ENCODE measurements at regions not wholly inside any gene's neighbourhood (a gene's known extent, or its start where the extent isn't known, plus 50 kb on each side); places are given as distances from the start of the nearest gene placed in this dataset.
A peak's percentile ranks its signal among the peaks of the same experiment; 100 is the strongest.

DNA sequence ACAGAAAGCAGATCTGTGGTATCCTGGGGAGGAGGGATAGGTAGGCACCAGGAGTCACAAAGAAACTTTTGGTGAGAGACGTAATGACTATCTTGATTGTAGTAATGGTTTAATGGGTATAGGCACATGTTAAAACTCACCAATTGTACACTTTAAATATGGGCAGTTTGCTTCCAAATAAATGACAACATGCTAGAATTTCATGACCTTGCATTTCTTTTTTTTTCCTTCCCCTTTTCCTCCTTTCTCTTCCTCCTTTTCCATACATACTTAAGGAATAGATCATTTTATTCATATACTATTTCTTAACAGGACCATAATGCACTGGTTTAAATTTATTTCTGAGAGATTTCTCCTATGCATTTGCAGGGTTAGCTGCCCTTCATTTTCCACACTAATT, 341.8 kb downstream of the TMEM182 start:
- no peak for DNase-seq

- DNase-seq: no peak
Observed at GRCh38 chr2:103119352-103119751, 357.5 kb downstream of the TMEM182 start.

DNA sequence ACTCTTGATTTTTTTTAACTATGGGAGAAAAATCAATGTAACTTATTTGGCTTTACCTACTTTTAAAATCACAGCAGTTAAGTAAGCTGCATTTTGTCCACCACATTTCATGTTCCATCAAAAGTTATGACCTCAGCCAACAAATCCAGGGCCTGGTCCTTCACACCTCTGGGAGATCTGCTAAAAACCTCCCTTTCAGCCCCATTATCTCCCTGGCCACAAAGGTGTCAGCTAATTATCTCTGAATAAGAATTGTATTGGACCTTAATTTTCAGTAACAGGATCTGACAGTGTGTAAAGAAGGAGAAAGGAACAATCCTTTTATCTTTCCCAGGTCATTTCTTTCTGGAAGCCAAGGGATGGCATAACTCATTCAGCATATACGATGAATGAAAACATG, 359.3 kb downstream of the TMEM182 start:
- no peak for DNase-seq

- no peak for DNase-seq
Observed at GRCh38 chr2:103123516-103123915, 361.7 kb downstream of the TMEM182 start.

DNA sequence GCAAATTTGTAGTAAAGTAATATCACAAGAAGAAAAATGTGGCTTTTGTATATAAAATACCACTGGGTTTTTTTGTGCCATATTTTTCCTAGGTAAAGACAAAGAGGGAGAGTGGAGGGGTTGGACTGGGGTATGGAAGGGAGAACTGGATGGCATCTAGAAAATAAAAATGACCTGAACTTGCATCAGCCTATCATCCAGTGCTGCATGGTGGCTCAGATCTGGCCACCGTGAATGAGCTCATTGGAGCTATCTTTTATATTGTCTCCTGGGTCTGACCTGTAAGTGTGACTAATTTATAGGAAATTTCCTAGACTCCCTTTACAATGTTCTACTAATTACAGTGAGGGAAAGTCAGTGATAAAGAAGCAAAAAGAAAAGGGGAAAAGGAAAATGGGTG, 369.0 kb downstream of the TMEM182 start:
- DNase-seq: no peak

- no peak for DNase-seq
Observed at GRCh38 chr2:103132536-103133217, 370.8 kb downstream of the TMEM182 start.

- no peak for DNase-seq
Observed at GRCh38 chr2:103135679-103136078, 373.8 kb downstream of the TMEM182 start.

GRCh38 chr2:103138123-103138901, 376.5 kb downstream of the TMEM182 start:
- no peak for DNase-seq

- DNase-seq: no peak
Observed at GRCh38 chr2:103139628-103140268, 377.9 kb downstream of the TMEM182 start.

- no peak for DNase-seq
Observed at GRCh38 chr2:103144837-103145236, 383.0 kb downstream of the TMEM182 start.

GRCh38 chr2:103145739-103146138, 383.9 kb downstream of the TMEM182 start:
- no peak for DNase-seq

DNA sequence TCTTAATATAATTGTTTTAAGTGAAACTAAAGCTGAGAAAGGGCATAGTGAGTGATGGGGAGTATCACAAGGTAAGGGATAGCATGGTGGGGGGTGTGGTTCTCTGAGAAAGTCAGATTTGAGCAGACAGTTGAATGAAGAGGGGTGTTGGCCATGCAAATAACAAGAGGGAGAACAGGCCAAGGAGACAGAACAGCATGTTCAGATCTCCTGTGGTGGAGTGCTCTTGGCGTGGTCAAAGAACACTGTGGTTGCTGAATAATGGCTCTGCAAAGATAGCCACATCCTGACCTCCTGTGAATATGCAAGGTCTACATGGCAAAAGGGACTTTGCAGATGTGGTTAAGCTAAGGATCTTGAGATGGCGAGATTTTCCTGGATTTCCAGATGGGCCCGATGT, 389.2 kb downstream of the TMEM182 start:
- DNase-seq: no peak

GRCh38 chr2:103152556-103152955, 390.7 kb downstream of the TMEM182 start:
- peak; percentile 54 for DNase-seq

DNA sequence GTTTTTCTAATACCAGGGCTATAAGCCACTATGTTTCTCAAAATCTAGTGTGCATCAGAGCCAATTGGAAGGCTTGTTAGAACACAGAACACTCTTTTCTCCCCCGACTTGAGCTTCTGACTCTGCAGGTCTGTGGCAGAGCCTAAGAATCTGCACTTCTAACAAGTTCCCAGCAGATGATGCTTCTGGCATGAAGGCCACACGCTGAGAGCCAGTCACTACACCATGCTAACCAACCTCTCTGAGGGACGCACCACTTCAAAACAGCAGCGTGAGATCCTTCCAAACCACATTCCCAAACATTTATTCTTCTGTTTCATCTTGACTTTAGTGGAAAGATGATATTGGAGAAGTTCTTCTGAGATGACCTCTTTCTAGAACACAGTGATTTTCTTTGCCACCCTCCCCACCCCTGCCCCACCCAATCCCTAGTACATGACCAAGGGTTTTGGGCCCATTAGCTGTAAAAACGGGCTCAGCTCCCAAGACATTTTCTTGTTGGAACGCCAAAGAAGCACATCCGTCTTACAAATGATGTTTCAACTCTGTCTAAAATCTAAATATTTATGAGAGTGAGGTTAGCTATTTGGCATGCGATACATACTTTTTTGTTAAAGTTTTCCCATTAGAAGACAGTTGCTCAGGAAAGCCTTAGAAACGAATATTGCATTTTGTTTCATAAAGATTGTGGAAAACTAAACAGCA, 391.9 kb downstream of the TMEM182 start:
- no peak for DNase-seq

- DNase-seq: no peak
Observed at GRCh38 chr2:103155308-103155707, 393.5 kb downstream of the TMEM182 start.

- no peak for DNase-seq
Observed at GRCh38 chr2:103159018-103159417, 397.2 kb downstream of the TMEM182 start.

GRCh38 chr2:103161456-103162289, 399.8 kb downstream of the TMEM182 start:
- peak; percentile 69 for DNase-seq

DNA sequence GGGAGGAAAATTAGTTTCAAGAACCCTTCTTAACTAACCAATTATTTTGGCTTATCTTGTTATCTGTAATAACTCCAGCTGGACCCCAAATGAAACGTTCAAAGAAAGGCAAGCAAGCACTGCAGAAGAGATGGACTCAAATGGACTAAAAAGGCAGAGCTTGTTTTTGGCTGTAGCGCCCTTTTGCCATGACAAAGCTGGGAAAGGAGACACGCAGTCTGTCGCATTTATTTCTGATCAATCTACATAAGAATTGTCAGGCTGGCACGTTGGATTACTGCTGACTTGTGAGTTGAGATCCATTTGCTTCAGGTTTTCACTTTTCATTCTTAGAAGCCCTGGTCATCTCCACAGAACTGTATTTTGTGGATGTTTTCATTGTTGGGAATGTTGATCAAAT, 402.9 kb downstream of the TMEM182 start:
- DNase-seq: no peak

DNA sequence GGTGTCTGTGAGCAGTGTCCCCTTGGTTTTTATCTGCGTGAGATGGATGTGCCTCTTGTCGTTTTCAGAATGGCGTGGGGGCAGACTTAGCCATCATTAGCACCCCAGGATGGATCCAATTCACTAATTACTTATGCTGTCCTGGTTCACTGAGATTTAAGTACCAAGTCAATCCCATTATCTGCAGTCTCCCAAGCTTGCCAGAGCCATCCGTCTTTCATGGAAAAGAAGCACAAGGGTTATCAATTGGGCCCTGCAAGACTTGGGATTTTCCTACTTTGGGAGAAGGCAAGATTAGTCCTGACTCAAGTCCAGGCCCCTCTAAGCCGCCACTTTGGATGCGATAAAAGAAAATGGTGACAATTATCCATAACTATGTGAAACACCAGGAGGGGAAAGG, 404.0 kb downstream of the TMEM182 start:
- no peak for DNase-seq

GRCh38 chr2:103166456-103167324, 404.9 kb downstream of the TMEM182 start:
- DNase-seq: peak; percentile 60

DNA sequence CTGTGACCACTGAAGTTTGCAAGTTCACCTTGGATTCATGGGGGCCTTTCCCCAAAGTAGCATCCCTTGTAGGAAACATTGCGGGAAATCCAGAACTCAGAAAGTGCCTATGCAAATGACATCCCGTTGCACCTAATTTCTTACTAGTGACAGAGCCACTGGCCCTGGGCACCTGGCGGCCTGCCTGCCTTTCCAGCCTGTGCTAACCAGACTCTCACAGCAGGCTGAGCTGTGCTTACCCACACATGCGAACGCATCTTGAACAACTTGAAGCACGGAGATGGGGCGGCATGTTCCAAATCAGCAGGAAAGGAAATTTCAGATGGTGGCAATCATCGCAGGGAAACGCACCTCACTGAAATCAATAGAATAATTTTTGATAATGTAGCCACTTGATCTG, 405.8 kb downstream of the TMEM182 start:
- DNase-seq: no peak

Data from kidney glomerular epithelial cell (primary cell).